Neuronal stem cell (in vitro differentiated cells): ENCODE measurements at regions not wholly inside any gene's neighbourhood (a gene's known extent, or its start where the extent isn't known, plus 50 kb on each side); places are given as distances from the start of the nearest gene placed in this dataset.

Experiments used
- DNase-seq: peaks from one replicate; pipeline ENCODE4 v3.0.0-alpha.2; 2013; ENCODE audit warnings: low spot score
- H2AFZ ChIP-seq: one replicate; pipeline ENCODE4 v1.6.1; 2013; ENCODE audit warnings: mild to moderate bottlenecking, low read length, inconsistent platforms
- H2AK5ac ChIP-seq: 2 replicates; pipeline ENCODE4 v1.6.1; 2013; ENCODE audit warnings: low read depth, mild to moderate bottlenecking, inconsistent platforms, low read length, moderate library complexity, mixed read lengths
- H2BK120ac ChIP-seq: 2 replicates; pipeline ENCODE4 v1.6.1; 2013; ENCODE audit warnings: low read depth, mild to moderate bottlenecking, inconsistent platforms, low read length, moderate library complexity, mixed read lengths
- H2BK12ac ChIP-seq: one replicate; pipeline ENCODE4 v1.6.1; 2013; ENCODE audit warnings: low read length, inconsistent platforms
- H2BK15ac ChIP-seq: 2 replicates; pipeline ENCODE4 v1.6.1; 2013; ENCODE audit warnings: mild to moderate bottlenecking, low read length, inconsistent platforms, mixed read lengths
- H2BK5ac ChIP-seq: one replicate; pipeline ENCODE4 v1.6.1; 2013; ENCODE audit warnings: inconsistent platforms, mild to moderate bottlenecking, low read length, moderate library complexity
- H3K14ac ChIP-seq: one replicate; pipeline ENCODE4 v1.6.1; 2013; ENCODE audit warnings: low read length, inconsistent platforms
- H3K18ac ChIP-seq: 2 replicates; pipeline ENCODE4 v1.6.1; 2013; ENCODE audit warnings: low read length, inconsistent platforms
- H3K23ac ChIP-seq: 2 replicates; pipeline ENCODE4 v1.6.1; 2013; ENCODE audit warnings: low read depth, mild to moderate bottlenecking, mixed read lengths, low read length, inconsistent platforms; ENCODE audit not compliant: poor library complexity
- H3K27ac ChIP-seq: replicated peaks from 3 replicates; pipeline ENCODE4 v1.5.1; 2013; ENCODE audit warnings: low read length, inconsistent platforms
- H3K27me3 ChIP-seq, 3 experiments: 2 replicates each; pipeline ENCODE4 v1.6.1; 2013; ENCODE audit warnings: low read length in 3 of 3, mild to moderate bottlenecking in 2 of 3, inconsistent platforms in 1 of 3, low read depth in 1 of 3, mixed read lengths in 1 of 3, moderate library complexity in 1 of 3; ENCODE audit not compliant: control insufficient read depth in 3 of 3, insufficient read depth in 3 of 3
- H3K36me3 ChIP-seq, 2 donors: replicated peaks in 1 of 2; 2 replicates each; pipeline ENCODE4 v1.6.1; 2013; ENCODE audit warnings: low read length in 2 of 2; ENCODE audit not compliant: control insufficient read depth in 2 of 2, insufficient read depth in 2 of 2
- H3K4ac ChIP-seq: 2 replicates; pipeline ENCODE4 v1.6.1; 2013; ENCODE audit warnings: inconsistent platforms, mild to moderate bottlenecking, low read length, moderate library complexity
- H3K4me1 ChIP-seq, 2 donors: 1 replicate in 1 of 2; 2 replicates in 1 of 2; pipeline ENCODE4 v1.6.1; 2013; ENCODE audit warnings: low read length in 2 of 2, low read depth in 1 of 2; ENCODE audit not compliant: control insufficient read depth in 2 of 2, insufficient read depth in 1 of 2
- H3K4me2 ChIP-seq: one replicate; pipeline ENCODE4 v1.6.1; 2013; ENCODE audit warnings: mild to moderate bottlenecking, low read length, inconsistent platforms; ENCODE audit not compliant: insufficient read depth, poor library complexity, severe bottlenecking
- H3K4me3 ChIP-seq, 2 donors: 2 replicates each; pipeline ENCODE4 v1.5.1; 2013; ENCODE audit warnings: low read length in 2 of 2, mild to moderate bottlenecking in 2 of 2, inconsistent platforms in 1 of 2, moderate library complexity in 1 of 2
- H3K79me1 ChIP-seq: one replicate; pipeline ENCODE4 v1.6.1; 2013; ENCODE audit warnings: low read depth, mild to moderate bottlenecking, inconsistent platforms, low read length, moderate library complexity
- H3K9ac ChIP-seq: one replicate; pipeline ENCODE4 v1.6.1; 2013; ENCODE audit warnings: mild to moderate bottlenecking, low read depth, low read length, inconsistent platforms; ENCODE audit not compliant: poor library complexity
- H3K9me3 ChIP-seq, 2 donors: replicated peaks in 1 of 2; 2 replicates each; pipeline versions ENCODE3 to v1.6.1; 2013; ENCODE audit warnings: low read length in 2 of 2, mild to moderate bottlenecking in 2 of 2, inconsistent platforms in 1 of 2, low read depth in 1 of 2, mixed read lengths in 1 of 2, moderate library complexity in 1 of 2; ENCODE audit not compliant: control insufficient read depth in 2 of 2, insufficient read depth in 1 of 2
- H4K8ac ChIP-seq: one replicate; pipeline ENCODE4 v1.6.1; 2013; ENCODE audit warnings: low read depth, mild to moderate bottlenecking, inconsistent platforms, low read length, moderate library complexity
- H4K91ac ChIP-seq: one replicate; pipeline ENCODE4 v1.6.1; 2013; ENCODE audit warnings: low read length, low read depth, mild to moderate bottlenecking, inconsistent platforms; ENCODE audit not compliant: poor library complexity
- WGBS, 2 donors: extraction: QIAGEN DNeasy Blood & Tissue Kit; methylation state at CpG; one replicate each; pipeline ENCODE4 v1.1.7; 2013; ENCODE audit warnings: missing lambda C conversion rate in 2 of 2, mixed read lengths in 1 of 2; ENCODE audit not compliant: insufficient read length in 2 of 2, insufficient replicate concordance in 1 of 2; ENCODE audit errors: extremely low coverage in 2 of 2; 5-methylcytosine and 5-hydroxymethylcytosine counted together

- Histone ChIP-seq H4K8ac (no peak overlapping the region), H3K9ac (no peak overlapping the region), H3K79me1 (no peaks in the 10 kb centered on the region), H2AK5ac (no peak overlapping the region), H3K23ac (no peak overlapping the region), H4K91ac (no peak overlapping the region), H3K18ac (no peak overlapping the region), H2AFZ (no peak overlapping the region), H3K27ac (no peak overlapping the region), H3K36me3 (no peaks in the 10 kb centered on the region), H3K4me3 (no peak overlapping the region), H2BK12ac (no peak overlapping the region), H3K4ac (no peak overlapping the region), H2BK5ac (no peak overlapping the region), H3K27me3 (no peaks in the 10 kb centered on the region), H3K4me2 (no peak overlapping the region), H3K9me3 (peaks cover 0 to 3% of the 10 kb centered on the region in 2 donors), H3K4me1 (no peaks in the 10 kb centered on the region), H3K14ac (no peak overlapping the region), H2BK120ac (no peak overlapping the region), H2BK15ac (no peak overlapping the region)
- no CpG with 5 or more reads among the region's 4 CpGs for WGBS, 2 donors
- no peak for DNase-seq
These were observed 153.0 kb upstream of the B3GALT2 start for GRCh38 chr1:193339401-193339800.

DNA sequence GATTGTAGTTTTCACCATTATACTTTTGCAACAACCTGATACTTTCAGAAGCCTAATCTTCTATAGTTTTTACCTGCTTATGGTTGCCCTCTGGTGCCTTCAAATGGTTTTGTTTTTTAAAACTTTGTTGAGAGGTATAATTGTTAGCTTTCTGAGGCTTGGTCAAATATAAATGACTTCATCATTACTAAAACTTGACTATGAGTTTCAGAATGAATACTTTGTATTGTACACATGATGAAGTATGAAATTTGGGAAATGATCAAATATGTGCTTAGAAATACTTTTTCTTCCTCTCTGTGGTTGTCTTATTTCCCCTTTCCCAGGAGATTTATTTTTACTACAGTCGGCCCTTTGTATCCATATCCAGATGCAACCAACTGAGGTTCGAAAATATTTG lies 151.8 kb upstream of the B3GALT2 start:
- H4K91ac ChIP-seq = no peak overlapping the region
- H3K4me2 ChIP-seq = no peak overlapping the region
- no peak overlapping the region for H2AK5ac ChIP-seq
- H3K9ac ChIP-seq = no peak overlapping the region
- H3K9me3 ChIP-seq = peaks cover 5 to 14% of the 10 kb centered on the region in 2 donors
- H3K27me3 ChIP-seq = no peaks in the 10 kb centered on the region
- no peak overlapping the region for H3K27ac ChIP-seq
- no CpG with 5 or more reads among the region's 2 CpGs for WGBS, 2 donors
- H4K8ac ChIP-seq = no peak overlapping the region
- no peak overlapping the region for H2BK120ac ChIP-seq
- no peak overlapping the region for H2BK15ac ChIP-seq
- H3K4ac ChIP-seq = no peak overlapping the region
- no peak overlapping the region for H3K18ac ChIP-seq
- no peaks in the 10 kb centered on the region for H3K79me1 ChIP-seq
- no peak overlapping the region for H3K23ac ChIP-seq
- no peaks in the 10 kb centered on the region for H3K4me1 ChIP-seq
- no peak overlapping the region for H3K4me3 ChIP-seq
- no peak overlapping the region for H3K14ac ChIP-seq
- no peak overlapping the region for H2BK12ac ChIP-seq
- H2AFZ ChIP-seq = no peak overlapping the region
- no peaks in the 10 kb centered on the region for H3K36me3 ChIP-seq
- no peak for DNase-seq
- no peak overlapping the region for H2BK5ac ChIP-seq

- no peak overlapping the region for H3K4ac ChIP-seq
- no CpG with 5 or more reads among the region's 1 CpG for WGBS, 2 donors
- H3K4me1 ChIP-seq = no peaks in the 10 kb centered on the region
- no peak overlapping the region for H3K4me2 ChIP-seq
- no peak overlapping the region for H2AK5ac ChIP-seq
- H4K8ac ChIP-seq = no peak overlapping the region
- no peak overlapping the region for H2BK12ac ChIP-seq
- no peak overlapping the region for H2BK120ac ChIP-seq
- H3K14ac ChIP-seq = no peak overlapping the region
- H3K27me3 ChIP-seq = no peaks in the 10 kb centered on the region
- no peak overlapping the region for H2BK5ac ChIP-seq
- H3K18ac ChIP-seq = no peak overlapping the region
- H3K9me3 ChIP-seq = peaks cover 5 to 25% of the 10 kb centered on the region in 2 donors
- H3K36me3 ChIP-seq = no peaks in the 10 kb centered on the region
- no peak overlapping the region for H4K91ac ChIP-seq
- no peaks in the 10 kb centered on the region for H3K79me1 ChIP-seq
- no peak overlapping the region for H3K27ac ChIP-seq
- no peak overlapping the region for H3K23ac ChIP-seq
- DNase-seq = no peak
- no peak overlapping the region for H3K9ac ChIP-seq
- no peak overlapping the region for H3K4me3 ChIP-seq
- peak overlapping the region; percentile 12 for H2AFZ ChIP-seq
- no peak overlapping the region for H2BK15ac ChIP-seq
These were observed 149.5 kb upstream of the B3GALT2 start for GRCh38 chr1:193335806-193336428.

GRCh38 chr1:193333166-193333565 lies 146.8 kb upstream of the B3GALT2 start:
- no peak overlapping the region for H3K14ac ChIP-seq
- no peak overlapping the region for H2AK5ac ChIP-seq

More at GRCh38 chr1:193333166-193333565, 146.8 kb upstream of the B3GALT2 start:
- H2AFZ ChIP-seq = no peak overlapping the region
- no peak overlapping the region for H3K4me3 ChIP-seq
- H3K9me3 ChIP-seq = peaks cover 7 to 25% of the 10 kb centered on the region in 2 donors
- no peak overlapping the region for H4K8ac ChIP-seq
- no peaks in the 10 kb centered on the region for H3K36me3 ChIP-seq
- H3K9ac ChIP-seq = no peak overlapping the region
- no peak overlapping the region for H4K91ac ChIP-seq
- H2BK15ac ChIP-seq = no peak overlapping the region
- H3K79me1 ChIP-seq = no peaks in the 10 kb centered on the region
- no peak overlapping the region for H3K18ac ChIP-seq
- no peak overlapping the region for H2BK12ac ChIP-seq
- no peak overlapping the region for H2BK5ac ChIP-seq
- H3K27me3 ChIP-seq = no peaks in the 10 kb centered on the region
- no peak overlapping the region for H3K23ac ChIP-seq
- no peak overlapping the region for H3K27ac ChIP-seq
- H3K4me2 ChIP-seq = no peak overlapping the region
- no peaks in the 10 kb centered on the region for H3K4me1 ChIP-seq
- DNase-seq = no peak
- H2BK120ac ChIP-seq = no peak overlapping the region
- no CpG with 5 or more reads among the region's 3 CpGs for WGBS, 2 donors
- no peak overlapping the region for H3K4ac ChIP-seq
